Tibial nerve (tissue), 3 donors: ENCODE measurements at regions not wholly inside any gene's neighbourhood (a gene's known extent, or its start where the extent isn't known, plus 50 kb on each side); places are given as distances from the start of the nearest gene placed in this dataset.

Experiments used
- POLR2A ChIP-seq, 2 donors: fragments of 450-650 bp; IDR thresholded peaks; one replicate each; pipeline ENCODE4 v1.6.1; 2017; ENCODE audit warnings: antibody characterized with exemption in 2 of 2, mild to moderate bottlenecking in 2 of 2, moderate library complexity in 2 of 2
- TF ChIP-seq, protein P1 (sequence below), 5 experiments: fragments of 200-600 bp in 3 of 5; fragments of 450-650 bp in 2 of 5; sonication (generic) in 3 of 5; IDR thresholded peaks; one replicate each; pipeline ENCODE4 v1.5.1; 2016 to 2019; ENCODE audit warnings: antibody characterized with exemption in 5 of 5, mild to moderate bottlenecking in 3 of 5, moderate library complexity in 2 of 5

DNA sequence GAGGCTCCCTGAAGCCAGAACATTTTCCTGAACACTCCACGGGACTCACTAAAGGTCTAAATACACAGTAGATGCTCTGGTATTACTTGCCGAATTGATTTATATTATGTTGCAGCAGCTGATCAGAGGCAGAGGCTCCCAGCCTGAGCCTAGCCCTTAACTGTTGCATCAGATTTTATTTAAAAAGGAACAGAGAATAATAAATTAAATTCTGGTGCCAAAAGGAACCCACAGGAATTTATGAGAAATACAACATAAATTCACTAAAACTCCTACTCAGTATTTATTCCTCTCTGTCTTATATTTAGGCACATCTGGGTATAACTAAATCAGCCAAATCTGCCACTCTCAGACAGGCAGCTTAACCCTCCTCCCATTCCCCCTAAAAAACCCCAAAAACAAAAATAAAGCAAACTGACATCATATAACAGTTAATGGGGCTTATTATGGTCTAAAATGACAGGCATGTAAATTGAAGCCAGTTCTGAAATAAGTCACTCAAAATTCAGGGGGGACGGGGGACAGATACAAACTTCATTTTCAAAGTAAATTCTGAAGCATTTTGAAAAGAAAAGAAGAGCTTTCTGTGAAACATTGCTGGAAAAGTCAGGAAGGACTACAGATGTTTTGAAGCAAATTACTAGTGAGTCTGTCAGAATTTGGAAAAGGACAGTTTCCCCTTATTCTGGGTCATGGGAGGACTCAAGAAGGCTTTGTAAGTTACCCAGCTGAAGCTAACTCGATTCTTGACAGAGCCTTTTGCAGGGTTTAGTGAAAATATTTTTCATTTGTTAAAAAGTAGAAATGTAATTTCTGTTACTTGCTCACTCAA lies 53.8 kb upstream of the CORO2B start:
- TF ChIP-seq POLR2A (IDR thresholded peaks at IDR 0.05): no peak
- TF ChIP-seq, protein P1, sequence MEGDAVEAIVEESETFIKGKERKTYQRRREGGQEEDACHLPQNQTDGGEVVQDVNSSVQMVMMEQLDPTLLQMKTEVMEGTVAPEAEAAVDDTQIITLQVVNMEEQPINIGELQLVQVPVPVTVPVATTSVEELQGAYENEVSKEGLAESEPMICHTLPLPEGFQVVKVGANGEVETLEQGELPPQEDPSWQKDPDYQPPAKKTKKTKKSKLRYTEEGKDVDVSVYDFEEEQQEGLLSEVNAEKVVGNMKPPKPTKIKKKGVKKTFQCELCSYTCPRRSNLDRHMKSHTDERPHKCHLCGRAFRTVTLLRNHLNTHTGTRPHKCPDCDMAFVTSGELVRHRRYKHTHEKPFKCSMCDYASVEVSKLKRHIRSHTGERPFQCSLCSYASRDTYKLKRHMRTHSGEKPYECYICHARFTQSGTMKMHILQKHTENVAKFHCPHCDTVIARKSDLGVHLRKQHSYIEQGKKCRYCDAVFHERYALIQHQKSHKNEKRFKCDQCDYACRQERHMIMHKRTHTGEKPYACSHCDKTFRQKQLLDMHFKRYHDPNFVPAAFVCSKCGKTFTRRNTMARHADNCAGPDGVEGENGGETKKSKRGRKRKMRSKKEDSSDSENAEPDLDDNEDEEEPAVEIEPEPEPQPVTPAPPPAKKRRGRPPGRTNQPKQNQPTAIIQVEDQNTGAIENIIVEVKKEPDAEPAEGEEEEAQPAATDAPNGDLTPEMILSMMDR (IDR thresholded peaks at IDR 0.05): no peak
